Gastroesophageal sphincter (tissue), 4 donors: ENCODE measurements at regions not wholly inside any gene's neighbourhood (a gene's known extent, or its start where the extent isn't known, plus 50 kb on each side); places are given as distances from the start of the nearest gene placed in this dataset.

Source experiments
- ATAC-seq: fragments of 150-250 bp; one replicate; pipeline ENCODE4 v1.9.1; 2016; ENCODE audit warnings: mild to moderate bottlenecking, moderate library complexity
- H3K27ac ChIP-seq, 4 donors: fragments of 200-600 bp; sonication (generic) in 3 of 4; 1 replicate in 3 of 4; 2 replicates in 1 of 4; pipeline ENCODE4 v1.5.1; 2016 to 2019
- H3K27me3 ChIP-seq: fragments of 200-600 bp; sonication (generic); one replicate; pipeline ENCODE4 v1.5.1; 2019
- H3K36me3 ChIP-seq, 2 donors: fragments of 200-600 bp; sonication (generic); one replicate each; pipeline ENCODE4 v1.5.1; 2019; ENCODE audit warnings: control low read depth in 1 of 2
- H3K4me1 ChIP-seq, 3 donors: fragments of 200-600 bp; sonication (generic); 1 replicate in 2 of 3; 2 replicates in 1 of 3; pipeline ENCODE4 v1.5.1; 2016 to 2019; ENCODE audit warnings: control low read depth in 2 of 3
- H3K4me3 ChIP-seq, 2 donors: fragments of 200-600 bp; sonication (generic); one replicate each; pipeline ENCODE4 v1.5.1; 2019; ENCODE audit warnings: mild to moderate bottlenecking in 1 of 2, moderate library complexity in 1 of 2
- H3K9me3 ChIP-seq, 3 donors: fragments of 200-600 bp; sonication (generic); one replicate each; pipeline ENCODE4 v1.5.1; 2017 to 2019; ENCODE audit warnings: control low read depth in 2 of 3
- CTCF ChIP-seq, 4 experiments: fragments of 200-600 bp in 2 of 4; fragments of 450-650 bp in 2 of 4; sonication (generic) in 1 of 4; IDR thresholded peaks; one replicate each; pipeline ENCODE4 v1.5.1; 2017 to 2019; ENCODE audit warnings: antibody characterized with exemption in 4 of 4, mild to moderate bottlenecking in 2 of 4, moderate library complexity in 2 of 4
- EP300 ChIP-seq: sonication (generic); formaldehyde crosslinking; IDR thresholded peaks from one replicate; pipeline ENCODE4 v1.6.1; 2017; ENCODE audit warnings: antibody characterized with exemption, mild to moderate bottlenecking
- POLR2A ChIP-seq, 2 donors: fragments of 450-650 bp; IDR thresholded peaks; one replicate each; pipeline ENCODE4 v1.6.1; 2017; ENCODE audit warnings: antibody characterized with exemption in 2 of 2, mild to moderate bottlenecking in 2 of 2, moderate library complexity in 1 of 2
- POLR2AphosphoS5 ChIP-seq: sonication (generic); formaldehyde crosslinking; IDR thresholded peaks from one replicate; pipeline ENCODE4 v1.6.1; 2017; ENCODE audit warnings: antibody characterized with exemption
- WGBS, 2 donors: methylation state at CpG; one replicate each; pipeline ENCODE4 v1.1.5; 2018; ENCODE audit warnings: low coverage in 1 of 2; 5-methylcytosine and 5-hydroxymethylcytosine counted together

- no peaks in the 10 kb centered on the region for H3K4me1 ChIP-seq
- TF ChIP-seq CTCF (IDR thresholded peaks at IDR 0.05) (no peak), POLR2AphosphoS5 (no peak), POLR2A (IDR thresholded peaks at IDR 0.05) (no peak), EP300 (no peak)
- H3K27me3 ChIP-seq: no peaks in the 10 kb centered on the region
- H3K4me3 ChIP-seq: no peak overlapping the region
- H3K9me3 ChIP-seq: no peaks in the 10 kb centered on the region
- no peak for ATAC-seq
- H3K27ac ChIP-seq: no peak overlapping the region
- WGBS, 2 donors: 67 to 75% methylated on average over 1 of the region's 1 CpG
- no peaks in the 10 kb centered on the region for H3K36me3 ChIP-seq
Observed at GRCh38 chr7:46848311-46848710, 733.6 kb downstream of the TNS3 start.

- no peak for TF ChIP-seq POLR2AphosphoS5
- no peak for TF ChIP-seq EP300
- no peak for TF ChIP-seq CTCF (IDR thresholded peaks at IDR 0.05)
- TF ChIP-seq POLR2A (IDR thresholded peaks at IDR 0.05): no peak
- no peaks in the 10 kb centered on the region for H3K4me1 ChIP-seq
- no peak for ATAC-seq
Observed at GRCh38 chr7:46847126-46847525, 734.8 kb downstream of the TNS3 start.

GRCh38 chr7:46844486-46844885 lies 737.4 kb downstream of the TNS3 start:
- H3K27ac ChIP-seq: no peak overlapping the region
- no peak overlapping the region for H3K4me3 ChIP-seq
- H3K4me1 ChIP-seq: no peaks in the 10 kb centered on the region
- WGBS, 2 donors: 63 to 71% methylated on average over 1 to 3 of the region's 3 CpGs
- ATAC-seq: no peak
- H3K36me3 ChIP-seq: no peaks in the 10 kb centered on the region
- no peaks in the 10 kb centered on the region for H3K27me3 ChIP-seq
- no peaks in the 10 kb centered on the region for H3K9me3 ChIP-seq
- TF ChIP-seq POLR2A (IDR thresholded peaks at IDR 0.05) (no peak), POLR2AphosphoS5 (no peak), EP300 (no peak), CTCF (IDR thresholded peaks at IDR 0.05) (no peak)

More at GRCh38 chr7:46847126-46847525, 734.8 kb downstream of the TNS3 start:
- Histone ChIP-seq H3K4me3 (no peak overlapping the region), H3K27me3 (no peaks in the 10 kb centered on the region), H3K36me3 (no peaks in the 10 kb centered on the region), H3K27ac (no peak overlapping the region), H3K9me3 (no peaks in the 10 kb centered on the region)
- WGBS, 2 donors: 89 to 90% methylated on average over 2 to 3 of the region's 3 CpGs

- Histone ChIP-seq H3K27me3 (no peaks in the 10 kb centered on the region), H3K4me1 (no peaks in the 10 kb centered on the region), H3K4me3 (no peak overlapping the region), H3K36me3 (no peaks in the 10 kb centered on the region), H3K9me3 (no peaks in the 10 kb centered on the region), H3K27ac (no peak overlapping the region)
- ATAC-seq: no peak
- 78 to 92% methylated on average over 2 of the region's 3 CpGs for WGBS, 2 donors
- TF ChIP-seq POLR2AphosphoS5 (no peak), CTCF (IDR thresholded peaks at IDR 0.05) (no peak), EP300 (no peak), POLR2A (IDR thresholded peaks at IDR 0.05) (no peak)
Observed at GRCh38 chr7:46841248-46841647, 740.7 kb downstream of the TNS3 start.

GRCh38 chr7:46839651-46840050 lies 742.3 kb downstream of the TNS3 start:
- Histone ChIP-seq H3K9me3 (no peaks in the 10 kb centered on the region), H3K27ac (no peak overlapping the region), H3K36me3 (no peaks in the 10 kb centered on the region), H3K4me1 (no peaks in the 10 kb centered on the region), H3K4me3 (no peak overlapping the region), H3K27me3 (no peaks in the 10 kb centered on the region)
- 56 to 74% methylated on average over 3 of the region's 3 CpGs for WGBS, 2 donors
- no peak for ATAC-seq
- TF ChIP-seq POLR2AphosphoS5: no peak
- no peak for TF ChIP-seq EP300
- TF ChIP-seq CTCF (IDR thresholded peaks at IDR 0.05): no peak
- no peak for TF ChIP-seq POLR2A (IDR thresholded peaks at IDR 0.05)
